ENCODE measurements at regions not wholly inside any gene's neighbourhood (a gene's known extent, or its start where the extent isn't known, plus 50 kb on each side); places are given as distances from the start of the nearest gene placed in this dataset.

DNA sequence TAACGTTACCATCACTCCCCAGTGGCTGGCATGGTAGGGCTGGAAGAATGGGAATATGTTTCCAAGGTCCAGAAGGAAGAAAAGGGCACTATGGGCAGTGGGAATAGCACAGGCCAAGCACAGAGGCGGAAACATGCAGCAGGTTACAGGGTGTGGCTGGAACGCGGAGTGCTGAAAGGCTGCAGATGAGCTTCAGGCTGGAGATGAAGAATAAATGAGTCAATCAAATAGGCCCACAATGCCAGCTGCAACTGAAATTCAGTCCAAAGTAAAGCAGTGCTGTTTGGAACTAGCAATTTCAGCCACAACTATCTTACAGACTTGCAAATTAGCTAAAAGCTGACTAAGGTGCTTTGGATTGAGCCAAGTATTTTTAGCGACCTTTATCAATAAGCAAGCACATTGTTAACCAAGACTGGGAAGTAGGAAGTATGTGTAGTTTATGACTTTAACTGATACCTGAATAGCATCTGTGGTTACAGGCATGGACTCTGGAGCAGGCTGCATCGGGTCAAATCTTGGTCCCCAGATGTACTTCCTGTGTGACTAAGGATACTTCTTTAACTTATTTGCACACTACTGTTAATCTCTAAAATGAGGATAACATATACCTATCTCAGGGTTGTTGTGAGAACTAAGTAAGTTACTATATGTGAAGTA, 77.5 kb upstream of the CTTNBP2 start:
- H3K36me3 ChIP-seq (ENCODE audit: low read depth), result no peaks in the 10 kb centered on the region
- H3F3A ChIP-seq (ENCODE audit: insufficient read depth, low read depth), result no peaks in the 10 kb centered on the region
- no peaks in the 10 kb centered on the region for H3K79me2 ChIP-seq (ENCODE audit: low read depth)
- CTCF ChIA-PET, result no interaction called here
- no peaks in the 10 kb centered on the region for H4K20me1 ChIP-seq (ENCODE audit: insufficient read depth)
- H3K4me3 ChIP-seq, result no peak overlapping the region
- peaks cover 5% of the 10 kb centered on the region; the same call in 1 of the 2 replicates for H3K9me2 ChIP-seq (ENCODE audit: insufficient read depth)
- BruUV-seq (replicated peaks), result no TSS peak
- intact Hi-C loops (cut with micrococcal nuclease; ENCODE audit: unreplicated experiment), result no loop called here
- POLR2A ChIA-PET (ENCODE audit: unreplicated experiment), result no interaction called here
- no peak overlapping the region for H3K4me2 ChIP-seq
- no peak overlapping the region for H2AFZ ChIP-seq
- no peak overlapping the region for H3K27ac ChIP-seq
- no peaks in the 10 kb centered on the region for H3K9me3 ChIP-seq (ENCODE audit: insufficient read depth, low read depth)
- DNase-seq, result no peak
- no peak for TF ChIP-seq EZH2 (IDR thresholded peaks at IDR 0.05; ENCODE audit: low read depth)
- TF ChIP-seq, protein P1, sequence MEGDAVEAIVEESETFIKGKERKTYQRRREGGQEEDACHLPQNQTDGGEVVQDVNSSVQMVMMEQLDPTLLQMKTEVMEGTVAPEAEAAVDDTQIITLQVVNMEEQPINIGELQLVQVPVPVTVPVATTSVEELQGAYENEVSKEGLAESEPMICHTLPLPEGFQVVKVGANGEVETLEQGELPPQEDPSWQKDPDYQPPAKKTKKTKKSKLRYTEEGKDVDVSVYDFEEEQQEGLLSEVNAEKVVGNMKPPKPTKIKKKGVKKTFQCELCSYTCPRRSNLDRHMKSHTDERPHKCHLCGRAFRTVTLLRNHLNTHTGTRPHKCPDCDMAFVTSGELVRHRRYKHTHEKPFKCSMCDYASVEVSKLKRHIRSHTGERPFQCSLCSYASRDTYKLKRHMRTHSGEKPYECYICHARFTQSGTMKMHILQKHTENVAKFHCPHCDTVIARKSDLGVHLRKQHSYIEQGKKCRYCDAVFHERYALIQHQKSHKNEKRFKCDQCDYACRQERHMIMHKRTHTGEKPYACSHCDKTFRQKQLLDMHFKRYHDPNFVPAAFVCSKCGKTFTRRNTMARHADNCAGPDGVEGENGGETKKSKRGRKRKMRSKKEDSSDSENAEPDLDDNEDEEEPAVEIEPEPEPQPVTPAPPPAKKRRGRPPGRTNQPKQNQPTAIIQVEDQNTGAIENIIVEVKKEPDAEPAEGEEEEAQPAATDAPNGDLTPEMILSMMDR (conservative IDR thresholded peaks at IDR 0.05), result no peak
- 0 out of 2 replicates have a peak, but pooled peaks cover 7% of the 10 kb centered on the region for H3K4me1 ChIP-seq (replicated peaks; ENCODE audit: insufficient read depth)
- H3K27me3 ChIP-seq (ENCODE audit: insufficient read depth, low read depth), result no peaks in the 10 kb centered on the region

GRCh38 chr7:117951285-117951684, 78.0 kb upstream of the CTTNBP2 start:
- H3K4me3 ChIP-seq, result no peak overlapping the region
- POLR2A ChIA-PET (ENCODE audit: unreplicated experiment), result interaction anchor here (0.7 kb wide), 1 partner anchor 236 kb away, joined by 9 read pairs; no protein-coding TSS in a partner anchor

DNA sequence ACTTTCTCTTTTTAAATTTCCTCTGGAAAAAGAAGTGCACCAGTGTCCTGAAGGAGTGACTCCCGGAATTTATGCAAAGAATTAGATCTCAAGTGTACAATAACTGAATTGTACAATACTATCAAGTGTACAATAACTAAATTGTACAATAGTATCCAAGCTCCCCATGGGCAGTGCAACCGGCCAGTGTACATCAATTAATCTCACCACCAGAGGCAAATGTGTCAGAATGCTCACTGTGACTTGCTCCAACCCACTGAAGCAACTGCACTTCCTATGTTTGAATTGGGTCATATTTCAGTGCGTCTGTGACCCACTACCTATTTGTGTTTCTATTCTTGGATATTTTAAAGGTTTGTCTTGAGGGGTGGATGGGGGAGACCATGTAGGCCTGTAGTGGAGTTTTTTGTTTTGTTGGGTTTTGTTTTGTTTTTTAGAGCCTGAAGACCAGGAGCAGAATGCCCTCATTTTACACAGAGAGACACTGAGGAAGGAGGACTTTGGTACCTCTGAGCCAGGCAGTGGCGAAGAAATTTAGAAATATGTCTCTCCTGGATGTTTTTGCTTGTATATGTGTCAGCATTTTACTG, 78.5 kb upstream of the CTTNBP2 start:
- POLR2A ChIA-PET (ENCODE audit: unreplicated experiment), result interaction anchor here (0.6 to 0.7 kb wide), 2 partner anchors 74 to 236 kb away, joined by 6 to 9 read pairs; no protein-coding TSS in a partner anchor
- intact Hi-C loops (cut with micrococcal nuclease; ENCODE audit: unreplicated experiment), result no loop called here
- H3K9me2 ChIP-seq (ENCODE audit: insufficient read depth), result peaks cover 5% of the 10 kb centered on the region; the same call in 1 of the 2 replicates
- H2AFZ ChIP-seq, result no peak overlapping the region
- BruUV-seq (replicated peaks), result no TSS peak
- TF ChIP-seq, protein P1 (conservative IDR thresholded peaks at IDR 0.05), result no peak
- TF ChIP-seq EZH2 (IDR thresholded peaks at IDR 0.05; ENCODE audit: low read depth), result no peak
- H3K36me3 ChIP-seq (ENCODE audit: low read depth), result no peaks in the 10 kb centered on the region
- no peak overlapping the region for H3K4me3 ChIP-seq
- no peak overlapping the region for H3K27ac ChIP-seq
- no peaks in the 10 kb centered on the region for H3K9me3 ChIP-seq (ENCODE audit: insufficient read depth, low read depth)
- no peaks in the 10 kb centered on the region for H3K27me3 ChIP-seq (ENCODE audit: insufficient read depth, low read depth)
- H3K79me2 ChIP-seq (ENCODE audit: low read depth), result no peaks in the 10 kb centered on the region
- DNase-seq, result no peak
- CTCF ChIA-PET, result no interaction called here
- H4K20me1 ChIP-seq (ENCODE audit: insufficient read depth), result no peaks in the 10 kb centered on the region
- H3K4me2 ChIP-seq, result 0 out of 2 replicates have a peak overlapping the region, but pooled peaks have one; percentile 6
- 0 out of 2 replicates have a peak, but pooled peaks cover 7% of the 10 kb centered on the region for H3K4me1 ChIP-seq (replicated peaks; ENCODE audit: insufficient read depth)
- no peaks in the 10 kb centered on the region for H3F3A ChIP-seq (ENCODE audit: insufficient read depth, low read depth)

More at GRCh38 chr7:117951285-117951684, 78.0 kb upstream of the CTTNBP2 start:
- Histone ChIP-seq H3K4me2 (0 out of 2 replicates have a peak overlapping the region, but pooled peaks have one; percentile 6), H3K4me1 (replicated peaks; ENCODE audit: insufficient read depth) (0 out of 2 replicates have a peak, but pooled peaks cover 7% of the 10 kb centered on the region), H3K27ac (no peak overlapping the region), H3K27me3 (ENCODE audit: insufficient read depth, low read depth) (no peaks in the 10 kb centered on the region), H3K9me3 (ENCODE audit: insufficient read depth, low read depth) (no peaks in the 10 kb centered on the region), H3K9me2 (ENCODE audit: insufficient read depth) (peaks cover 5% of the 10 kb centered on the region; the same call in 1 of the 2 replicates), H3F3A (ENCODE audit: insufficient read depth, low read depth) (no peaks in the 10 kb centered on the region), H3K36me3 (ENCODE audit: low read depth) (no peaks in the 10 kb centered on the region), H4K20me1 (ENCODE audit: insufficient read depth) (no peaks in the 10 kb centered on the region), H3K79me2 (ENCODE audit: low read depth) (no peaks in the 10 kb centered on the region), H2AFZ (no peak overlapping the region)
- CTCF ChIA-PET, result no interaction called here
- TF ChIP-seq EZH2 (IDR thresholded peaks at IDR 0.05; ENCODE audit: low read depth), result no peak
- TF ChIP-seq, protein P1 (conservative IDR thresholded peaks at IDR 0.05), result no peak
- no TSS peak for BruUV-seq (replicated peaks)
- intact Hi-C loops (cut with micrococcal nuclease; ENCODE audit: unreplicated experiment), result no loop called here
- DNase-seq, result no peak
